SHP77 (cell line): ENCODE measurements at regions not wholly inside any gene's neighbourhood (a gene's known extent, or its start where the extent isn't known, plus 50 kb on each side); places are given as distances from the start of the nearest gene placed in this dataset.
"Not testable (repeated sequence)": the region's sequence is repeated elsewhere in the genome, so short reads cannot be mapped to it uniquely, and the experiment has no call there.

Experiments used
- DNase-seq, 2 experiments: peaks; one replicate each; lab custom pipeline; 2025; lab: John Stamatoyannopoulos, UW

GRCh38 chr9:85487872-85488271, 253.9 kb downstream of the AGTPBP1 start:
- DNase-seq, result no peak

- DNase-seq, result no peak
Observed at GRCh38 chr9:85484235-85484634, 257.5 kb downstream of the AGTPBP1 start.

GRCh38 chr9:85483208-85483607, 258.5 kb downstream of the AGTPBP1 start:
- no peak for DNase-seq

GRCh38 chr9:85479305-85479704, 262.4 kb downstream of the AGTPBP1 start:
- no peak for DNase-seq

- no peak for DNase-seq
Observed at GRCh38 chr9:85478847-85479246, 262.9 kb downstream of the AGTPBP1 start.

- not testable (repeated sequence) for DNase-seq
Observed at GRCh38 chr9:85474896-85475295, 266.9 kb downstream of the AGTPBP1 start.

- no peak for DNase-seq
Observed at GRCh38 chr9:85471791-85472190, 270.0 kb downstream of the AGTPBP1 start.

GRCh38 chr9:85469041-85469440, 272.7 kb downstream of the AGTPBP1 start:
- no peak for DNase-seq

GRCh38 chr9:85466834-85467233, 274.9 kb downstream of the AGTPBP1 start:
- no peak for DNase-seq

GRCh38 chr9:85458114-85458864, 283.5 kb downstream of the AGTPBP1 start:
- DNase-seq, result not testable (repeated sequence)

GRCh38 chr9:85453850-85454249, 287.9 kb downstream of the AGTPBP1 start:
- no peak for DNase-seq

GRCh38 chr9:85452841-85453240, 288.9 kb downstream of the AGTPBP1 start:
- DNase-seq, result no peak

- DNase-seq, result no peak
Observed at GRCh38 chr9:85451680-85452079, 290.1 kb downstream of the AGTPBP1 start.

GRCh38 chr9:85445887-85446286, 295.9 kb downstream of the AGTPBP1 start:
- DNase-seq, result no peak

- DNase-seq, result no peak
Observed at GRCh38 chr9:85444243-85444642, 297.5 kb downstream of the AGTPBP1 start.

- no peak for DNase-seq
Observed at GRCh38 chr9:85443190-85443598, 298.6 kb downstream of the AGTPBP1 start.

- DNase-seq, result no peak
Observed at GRCh38 chr9:85439791-85440190, 302.0 kb downstream of the AGTPBP1 start.

- not testable (repeated sequence) for DNase-seq
Observed at GRCh38 chr9:85433956-85434355, 307.8 kb downstream of the AGTPBP1 start.

- DNase-seq, result not testable (repeated sequence)
Observed at GRCh38 chr9:85433551-85433950, 308.2 kb downstream of the AGTPBP1 start.

- DNase-seq, result no peak
Observed at GRCh38 chr9:85433046-85433445, 308.7 kb downstream of the AGTPBP1 start.

GRCh38 chr9:85432599-85432998, 309.2 kb downstream of the AGTPBP1 start:
- no peak for DNase-seq

- no peak for DNase-seq
Observed at GRCh38 chr9:85431339-85432102, 310.2 kb downstream of the AGTPBP1 start.

- DNase-seq, result no peak
Observed at GRCh38 chr9:85430659-85431338, 311.0 kb downstream of the AGTPBP1 start.
